ENCODE measurements at regions not wholly inside any gene's neighbourhood (a gene's known extent, or its start where the extent isn't known, plus 50 kb on each side); places are given as distances from the start of the nearest gene placed in this dataset.
"Not testable (repeated sequence)": the region's sequence is repeated elsewhere in the genome, so short reads cannot be mapped to it uniquely, and the experiment has no call there.

DNA sequence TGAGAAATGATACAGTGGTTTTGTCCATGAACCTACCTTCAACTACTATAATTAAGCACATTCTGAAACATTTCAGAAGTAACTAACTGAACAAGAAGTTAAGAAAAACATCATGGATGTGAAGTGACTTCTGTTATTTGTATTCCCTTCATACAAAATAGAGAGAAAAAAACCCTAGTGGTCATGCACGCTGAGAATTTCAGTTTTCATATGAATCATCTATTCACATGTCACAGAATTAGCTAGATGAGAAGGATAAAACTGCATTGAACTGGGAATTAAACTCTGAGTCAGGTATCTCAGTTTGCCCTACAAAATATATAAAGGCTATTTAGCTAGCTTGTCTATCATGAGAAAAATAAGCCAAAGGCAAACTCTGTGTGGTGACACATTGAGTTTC lies 451.8 kb upstream of the FTMT start:
- Histone ChIP-seq H3K27me3 (ENCODE audit: control insufficient read depth, insufficient read depth, low read length, poor library complexity, severe bottlenecking) (no peaks in the 10 kb centered on the region), H3K4me1 (ENCODE audit: control insufficient read depth, insufficient read depth, low read length) (no peaks in the 10 kb centered on the region), H3K36me3 (ENCODE audit: control insufficient read depth, insufficient read depth, low read length) (no peaks in the 10 kb centered on the region), H3K27ac (ENCODE audit: insufficient read depth, low read depth, low read length, poor library complexity, severe bottlenecking) (no peak overlapping the region), H3K9me3 (ENCODE audit: control insufficient read depth, low read length) (no peaks in the 10 kb centered on the region), H3K4me3 (ENCODE audit: insufficient read depth, low read depth, low read length) (no peak overlapping the region)
- 83% methylated on average over 1 of the region's 1 CpG; no CpG with 5 or more reads in 1 of the 2 experiments for WGBS, 2 experiments

DNA sequence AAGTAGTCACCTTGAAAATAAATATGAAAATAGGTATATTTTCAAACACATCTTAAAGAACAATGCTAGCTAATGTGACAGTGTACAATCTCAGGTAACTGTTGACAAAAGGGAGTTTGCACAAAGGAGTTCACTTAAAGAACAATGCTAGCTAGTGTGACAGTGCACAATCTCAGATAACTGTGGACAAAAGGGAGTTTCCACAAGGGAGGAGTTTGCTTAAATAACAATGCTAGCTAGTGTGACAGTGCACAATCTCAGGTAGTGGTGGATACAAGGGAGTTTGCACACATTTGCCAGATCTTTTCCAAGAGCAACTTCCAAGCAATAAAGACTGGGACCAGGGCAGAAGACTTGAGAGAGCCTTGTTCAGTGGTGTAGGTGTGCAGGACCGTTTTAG lies 442.9 kb upstream of the FTMT start:
- WGBS, 2 experiments, result 92 to 100% methylated on average over 1 of the region's 1 CpG
- no peak overlapping the region for H3K27ac ChIP-seq (ENCODE audit: insufficient read depth, low read depth, low read length, poor library complexity, severe bottlenecking)
- H3K9me3 ChIP-seq (ENCODE audit: control insufficient read depth, low read length), result no peaks in the 10 kb centered on the region
- H3K36me3 ChIP-seq (ENCODE audit: control insufficient read depth, insufficient read depth, low read length), result no peaks in the 10 kb centered on the region
- no peaks in the 10 kb centered on the region for H3K27me3 ChIP-seq (ENCODE audit: control insufficient read depth, insufficient read depth, low read length, poor library complexity, severe bottlenecking)
- no peaks in the 10 kb centered on the region for H3K4me1 ChIP-seq (ENCODE audit: control insufficient read depth, insufficient read depth, low read length)
- H3K4me3 ChIP-seq (ENCODE audit: insufficient read depth, low read depth, low read length), result no peak overlapping the region

DNA sequence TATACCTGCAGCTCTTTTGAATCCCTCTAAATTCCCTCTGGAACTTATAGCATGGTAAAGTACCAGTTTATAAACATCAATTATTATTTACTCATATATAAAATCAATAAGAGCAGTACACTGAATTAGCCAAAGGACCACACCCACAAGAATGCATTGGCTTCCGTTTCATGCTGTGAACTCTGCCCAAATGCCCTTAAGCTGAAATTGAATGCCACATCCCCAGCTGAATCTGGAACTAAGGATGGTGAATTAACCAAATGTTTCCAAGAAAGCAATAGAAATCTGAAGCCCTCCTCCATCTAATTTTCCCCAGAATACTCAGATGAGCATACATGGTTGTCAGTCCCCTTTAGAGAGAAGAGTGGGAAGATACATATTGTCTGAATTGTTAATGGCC lies 436.4 kb upstream of the FTMT start:
- WGBS, 2 experiments, result 77 to 94% methylated on average over 1 of the region's 1 CpG
- no peaks in the 10 kb centered on the region for H3K4me1 ChIP-seq (ENCODE audit: control insufficient read depth, insufficient read depth, low read length)
- no peaks in the 10 kb centered on the region for H3K36me3 ChIP-seq (ENCODE audit: control insufficient read depth, insufficient read depth, low read length)
- no peaks in the 10 kb centered on the region for H3K27me3 ChIP-seq (ENCODE audit: control insufficient read depth, insufficient read depth, low read length, poor library complexity, severe bottlenecking)
- no peak overlapping the region for H3K4me3 ChIP-seq (ENCODE audit: insufficient read depth, low read depth, low read length)
- no peak overlapping the region for H3K27ac ChIP-seq (ENCODE audit: insufficient read depth, low read depth, low read length, poor library complexity, severe bottlenecking)
- H3K9me3 ChIP-seq (ENCODE audit: control insufficient read depth, low read length), result no peaks in the 10 kb centered on the region

DNA sequence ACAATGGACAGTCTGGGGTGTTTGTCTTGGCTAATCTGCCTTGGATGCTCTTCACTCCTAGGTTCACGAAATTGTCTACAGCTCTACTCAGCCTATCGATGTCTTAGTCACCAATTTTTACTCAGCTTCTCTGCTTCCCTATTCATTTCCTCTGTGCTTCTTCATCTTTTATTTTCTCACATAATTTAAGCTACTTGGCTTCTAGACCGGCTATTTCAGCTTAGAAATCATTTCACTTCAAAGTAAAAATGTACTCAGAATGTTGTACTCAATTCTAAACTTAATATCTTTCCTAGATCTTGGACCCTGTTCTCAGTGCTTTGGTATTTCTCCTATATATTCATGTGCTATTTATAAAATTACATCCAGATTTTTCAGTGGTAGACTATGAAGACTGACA lies 430.0 kb upstream of the FTMT start:
- no peaks in the 10 kb centered on the region for H3K36me3 ChIP-seq (ENCODE audit: control insufficient read depth, insufficient read depth, low read length)
- no peaks in the 10 kb centered on the region for H3K4me1 ChIP-seq (ENCODE audit: control insufficient read depth, insufficient read depth, low read length)
- H3K27ac ChIP-seq (ENCODE audit: insufficient read depth, low read depth, low read length, poor library complexity, severe bottlenecking), result no peak overlapping the region
- H3K4me3 ChIP-seq (ENCODE audit: insufficient read depth, low read depth, low read length), result no peak overlapping the region
- H3K9me3 ChIP-seq (ENCODE audit: control insufficient read depth, low read length), result no peaks in the 10 kb centered on the region
- whole genome bisulfite sequencing, 2 experiments, result 86 to 96% methylated on average over 3 of the region's 3 CpGs
- no peaks in the 10 kb centered on the region for H3K27me3 ChIP-seq (ENCODE audit: control insufficient read depth, insufficient read depth, low read length, poor library complexity, severe bottlenecking)

DNA sequence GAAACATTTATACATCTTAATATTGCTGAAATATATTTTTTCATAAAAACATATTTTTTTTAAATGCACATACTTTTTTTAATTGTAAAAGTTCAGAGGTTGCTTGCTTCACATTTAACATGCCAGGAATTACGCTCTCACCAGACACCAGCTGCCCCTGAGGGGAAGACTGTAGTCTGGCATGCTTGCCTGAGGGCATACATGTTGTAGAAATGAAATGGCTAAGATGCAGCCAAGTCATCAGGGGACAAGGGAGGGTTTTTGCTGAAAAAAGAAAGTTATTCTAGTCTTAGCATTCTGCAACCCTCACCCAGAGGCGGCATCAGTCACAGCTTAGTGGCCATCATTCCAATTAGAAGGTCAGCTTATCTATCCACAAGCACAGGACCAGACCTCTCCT lies 426.7 kb upstream of the FTMT start:
- Histone ChIP-seq H3K27ac (ENCODE audit: insufficient read depth, low read depth, low read length, poor library complexity, severe bottlenecking) (no peak overlapping the region), H3K4me3 (ENCODE audit: insufficient read depth, low read depth, low read length) (no peak overlapping the region), H3K4me1 (ENCODE audit: control insufficient read depth, insufficient read depth, low read length) (no peaks in the 10 kb centered on the region), H3K27me3 (ENCODE audit: control insufficient read depth, insufficient read depth, low read length, poor library complexity, severe bottlenecking) (no peaks in the 10 kb centered on the region), H3K9me3 (ENCODE audit: control insufficient read depth, low read length) (no peaks in the 10 kb centered on the region), H3K36me3 (ENCODE audit: control insufficient read depth, insufficient read depth, low read length) (no peaks in the 10 kb centered on the region)
- 95 to 100% methylated on average over 2 of the region's 2 CpGs for WGBS, 2 experiments

DNA sequence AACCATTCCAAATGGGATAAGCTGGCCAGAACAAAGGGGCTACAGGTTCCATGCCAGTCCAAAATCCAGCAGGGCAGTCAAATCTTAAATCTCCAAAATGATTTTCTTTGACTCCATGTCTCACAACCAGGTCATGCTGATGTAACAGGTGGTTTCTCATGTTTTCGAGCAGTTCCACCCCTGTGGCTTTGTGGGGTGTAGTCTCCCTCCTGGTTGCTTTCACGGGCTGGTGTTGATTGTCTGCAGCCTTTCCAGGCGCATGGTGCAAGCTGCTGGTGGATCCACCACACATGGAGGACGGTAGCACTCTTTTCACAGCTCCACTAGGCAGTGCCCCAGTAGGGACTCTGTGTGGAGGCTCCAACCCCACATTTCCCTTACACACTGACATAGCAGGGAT lies 425.5 kb upstream of the FTMT start:
- Histone ChIP-seq H3K4me1 (ENCODE audit: control insufficient read depth, insufficient read depth, low read length) (no peaks in the 10 kb centered on the region), H3K27ac (ENCODE audit: insufficient read depth, low read depth, low read length, poor library complexity, severe bottlenecking) (no peak overlapping the region), H3K9me3 (ENCODE audit: control insufficient read depth, low read length) (no peaks in the 10 kb centered on the region), H3K4me3 (ENCODE audit: insufficient read depth, low read depth, low read length) (no peak overlapping the region), H3K36me3 (ENCODE audit: control insufficient read depth, insufficient read depth, low read length) (no peaks in the 10 kb centered on the region), H3K27me3 (ENCODE audit: control insufficient read depth, insufficient read depth, low read length, poor library complexity, severe bottlenecking) (no peaks in the 10 kb centered on the region)
- 95% methylated on average over 4 of the region's 4 CpGs for WGBS, 2 experiments

DNA sequence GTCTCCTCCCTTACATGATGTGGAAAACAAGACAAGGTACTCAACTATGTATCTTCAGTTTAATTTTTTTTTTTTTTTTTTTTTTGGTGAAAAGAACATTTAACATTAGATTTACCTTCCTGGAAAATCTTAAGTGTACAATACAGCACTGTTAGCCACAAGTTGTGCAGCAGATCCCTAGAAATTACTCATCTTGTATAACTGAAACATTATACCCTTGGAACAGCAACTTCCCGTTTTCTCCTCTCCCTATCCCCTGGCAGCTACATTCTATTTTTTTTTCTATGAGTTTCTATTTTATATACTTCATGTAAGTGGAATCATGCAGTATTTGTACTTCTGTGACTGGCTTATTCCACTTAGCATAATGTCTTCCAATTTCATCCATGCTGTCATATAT lies 421.9 kb upstream of the FTMT start:
- Histone ChIP-seq H3K36me3 (ENCODE audit: control insufficient read depth, insufficient read depth, low read length) (no peaks in the 10 kb centered on the region), H3K27me3 (ENCODE audit: control insufficient read depth, insufficient read depth, low read length, poor library complexity, severe bottlenecking) (no peaks in the 10 kb centered on the region), H3K27ac (ENCODE audit: insufficient read depth, low read depth, low read length, poor library complexity, severe bottlenecking) (no peak overlapping the region), H3K9me3 (ENCODE audit: control insufficient read depth, low read length) (no peaks in the 10 kb centered on the region), H3K4me3 (ENCODE audit: insufficient read depth, low read depth, low read length) (no peak overlapping the region), H3K4me1 (ENCODE audit: control insufficient read depth, insufficient read depth, low read length) (no peaks in the 10 kb centered on the region)
- 86% methylated on average over 1 of the region's 1 CpG; no CpG with 5 or more reads in 1 of the 2 experiments for WGBS, 2 experiments

DNA sequence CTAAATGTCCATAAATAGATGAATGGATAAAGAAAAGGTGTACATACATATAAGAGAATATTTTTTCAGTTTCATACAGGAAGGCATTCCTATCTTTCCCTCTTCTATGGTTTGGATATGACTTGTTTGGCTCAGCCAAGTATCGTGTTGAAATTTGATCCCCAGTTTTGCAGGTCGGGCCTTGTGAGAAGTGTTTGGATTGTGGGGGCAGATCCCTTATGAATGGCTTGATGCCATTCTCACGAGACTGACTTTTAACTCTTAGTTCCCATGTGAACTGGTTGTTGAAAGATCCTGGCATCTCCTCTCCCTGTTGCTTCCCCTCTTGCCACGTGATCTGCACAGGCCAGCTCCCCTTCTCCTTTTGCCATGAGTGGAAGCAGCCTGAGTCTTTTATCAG lies 421.1 kb upstream of the FTMT start:
- Histone ChIP-seq H3K4me1 (ENCODE audit: control insufficient read depth, insufficient read depth, low read length) (no peaks in the 10 kb centered on the region), H3K27me3 (ENCODE audit: control insufficient read depth, insufficient read depth, low read length, poor library complexity, severe bottlenecking) (no peaks in the 10 kb centered on the region), H3K27ac (ENCODE audit: insufficient read depth, low read depth, low read length, poor library complexity, severe bottlenecking) (no peak overlapping the region), H3K4me3 (ENCODE audit: insufficient read depth, low read depth, low read length) (no peak overlapping the region), H3K9me3 (ENCODE audit: control insufficient read depth, low read length) (no peaks in the 10 kb centered on the region), H3K36me3 (ENCODE audit: control insufficient read depth, insufficient read depth, low read length) (no peaks in the 10 kb centered on the region)
- 60 to 69% methylated on average over 4 of the region's 4 CpGs for WGBS, 2 experiments

DNA sequence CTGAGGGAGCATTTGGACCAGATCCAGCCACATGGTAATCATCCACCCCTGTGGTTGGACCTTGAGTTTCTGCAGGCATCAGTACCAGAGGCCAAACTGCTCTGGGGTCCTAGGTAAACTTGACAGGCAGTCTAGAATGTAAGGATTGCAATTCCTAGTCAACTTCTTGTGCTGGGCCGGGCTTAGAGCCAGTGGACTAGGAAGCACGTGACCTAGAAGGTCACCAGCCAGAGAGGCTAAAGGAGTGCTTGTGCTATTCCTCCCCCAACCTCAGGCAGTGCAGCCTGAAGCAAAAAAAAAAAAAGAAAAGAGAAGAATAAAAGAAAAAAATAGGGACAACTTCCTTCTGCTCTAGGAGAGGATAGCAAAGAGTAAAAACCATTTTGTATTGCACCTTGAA lies 406.2 kb upstream of the FTMT start:
- no peaks in the 10 kb centered on the region for H3K4me1 ChIP-seq (ENCODE audit: control insufficient read depth, insufficient read depth, low read length)
- H3K9me3 ChIP-seq (ENCODE audit: control insufficient read depth, low read length), result no peaks in the 10 kb centered on the region
- H3K27me3 ChIP-seq (ENCODE audit: control insufficient read depth, insufficient read depth, low read length, poor library complexity, severe bottlenecking), result no peaks in the 10 kb centered on the region
- no peak overlapping the region for H3K27ac ChIP-seq (ENCODE audit: insufficient read depth, low read depth, low read length, poor library complexity, severe bottlenecking)
- H3K4me3 ChIP-seq (ENCODE audit: insufficient read depth, low read depth, low read length), result no peak overlapping the region
- WGBS, 2 experiments, result 94% methylated on average over 2 of the region's 2 CpGs
- H3K36me3 ChIP-seq (ENCODE audit: control insufficient read depth, insufficient read depth, low read length), result no peaks in the 10 kb centered on the region

DNA sequence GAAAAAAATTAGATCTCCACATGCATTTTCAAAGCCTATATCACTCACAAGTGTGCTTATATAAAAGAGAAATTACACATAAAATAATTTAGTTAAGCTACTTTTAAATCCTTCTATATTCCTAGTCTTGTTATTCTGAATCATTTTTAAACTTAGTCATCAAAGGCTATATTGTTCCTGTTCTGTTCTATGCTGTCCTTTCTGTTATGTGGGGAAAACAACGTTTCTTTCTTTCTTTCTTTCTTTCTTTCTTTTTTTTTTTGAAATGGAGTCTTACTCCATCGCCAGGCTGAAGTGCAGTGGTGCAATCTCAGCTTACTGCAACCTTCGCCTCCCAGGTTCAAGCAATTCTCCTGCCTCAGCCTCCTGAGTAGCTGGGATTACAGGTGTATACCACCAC lies 389.2 kb upstream of the FTMT start:
- H3K27ac ChIP-seq (ENCODE audit: insufficient read depth, low read depth, low read length, poor library complexity, severe bottlenecking), result no peak overlapping the region
- 86 to 88% methylated on average over 3 of the region's 3 CpGs for WGBS, 2 experiments
- H3K4me3 ChIP-seq (ENCODE audit: insufficient read depth, low read depth, low read length), result no peak overlapping the region
- H3K27me3 ChIP-seq (ENCODE audit: control insufficient read depth, insufficient read depth, low read length, poor library complexity, severe bottlenecking), result no peaks in the 10 kb centered on the region
- no peaks in the 10 kb centered on the region for H3K36me3 ChIP-seq (ENCODE audit: control insufficient read depth, insufficient read depth, low read length)
- H3K9me3 ChIP-seq (ENCODE audit: control insufficient read depth, low read length), result no peaks in the 10 kb centered on the region
- H3K4me1 ChIP-seq (ENCODE audit: control insufficient read depth, insufficient read depth, low read length), result no peaks in the 10 kb centered on the region

DNA sequence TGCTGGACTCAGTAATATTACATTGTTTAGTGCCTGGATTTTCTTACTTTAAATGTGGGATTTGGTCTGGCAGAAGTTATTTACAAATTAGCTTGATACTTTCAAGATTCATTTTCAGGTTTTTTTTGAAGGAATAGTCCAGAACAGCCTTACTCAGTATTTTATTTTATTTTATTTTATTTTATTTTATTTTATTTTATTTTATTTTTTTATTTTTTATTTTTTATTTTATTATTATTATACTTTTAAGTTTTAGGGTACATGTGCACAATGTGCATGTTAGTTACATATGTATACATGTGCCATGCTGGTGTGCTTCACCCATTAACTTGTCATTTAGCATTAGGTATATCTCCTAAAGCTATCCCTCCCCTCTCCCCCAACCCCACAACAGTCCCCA lies 380.5 kb upstream of the FTMT start:
- not testable (repeated sequence) for H3K4me3 ChIP-seq (ENCODE audit: insufficient read depth, low read depth, low read length); H3K9me3 ChIP-seq (ENCODE audit: control insufficient read depth, low read length); H3K4me1 ChIP-seq (ENCODE audit: control insufficient read depth, insufficient read depth, low read length); H3K27me3 ChIP-seq (ENCODE audit: control insufficient read depth, insufficient read depth, low read length, poor library complexity, severe bottlenecking); H3K36me3 ChIP-seq (ENCODE audit: control insufficient read depth, insufficient read depth, low read length); H3K27ac ChIP-seq (ENCODE audit: insufficient read depth, low read depth, low read length, poor library complexity, severe bottlenecking)

Measured in ectodermal cell (in vitro differentiated cells).